ENCODE measurements at regions not wholly inside any gene's neighbourhood (a gene's known extent, or its start where the extent isn't known, plus 50 kb on each side); places are given as distances from the start of the nearest gene placed in this dataset.

- ATAC-seq: no peak
- TF ChIP-seq PPARA (CRISPR knock-in tag; IDR thresholded peaks at IDR 0.05; ENCODE audit: borderline replicate concordance) (no peak), GLIS3 (CRISPR knock-in tag; IDR thresholded peaks at IDR 0.05) (no peak), ZC3H10 (CRISPR knock-in tag; IDR thresholded peaks at IDR 0.05) (no peak), RARB (CRISPR knock-in tag; IDR thresholded peaks at IDR 0.05) (no peak), CSDC2 (CRISPR knock-in tag; IDR thresholded peaks at IDR 0.05) (no peak), SNAI2 (CRISPR knock-in tag; IDR thresholded peaks at IDR 0.05) (no peak), ZFP30 (CRISPR knock-in tag; IDR thresholded peaks at IDR 0.05) (no peak), CREB5 (CRISPR knock-in tag; IDR thresholded peaks at IDR 0.05; ENCODE audit: low read depth) (no peak), POU6F1 (CRISPR knock-in tag; IDR thresholded peaks at IDR 0.05; ENCODE audit: borderline replicate concordance, low read depth) (no peak), BACH2 (CRISPR knock-in tag; IDR thresholded peaks at IDR 0.05; ENCODE audit: borderline replicate concordance) (no peak), PATZ1 (CRISPR knock-in tag; IDR thresholded peaks at IDR 0.05; ENCODE audit: borderline replicate concordance) (no peak), ZNF70 (CRISPR knock-in tag; IDR thresholded peaks at IDR 0.05) (no peak), TCF4 (CRISPR knock-in tag; IDR thresholded peaks at IDR 0.05; ENCODE audit: borderline replicate concordance) (no peak), ZNF8 (CRISPR knock-in tag; IDR thresholded peaks at IDR 0.05) (no peak), OSR1 (CRISPR knock-in tag; IDR thresholded peaks at IDR 0.05) (no peak), ARNTL (CRISPR knock-in tag; IDR thresholded peaks at IDR 0.05; ENCODE audit: borderline replicate concordance, low read depth) (no peak)
Observed at GRCh38 chr7:31439165-31439564, 74.7 kb upstream of the ITPRID1 start.

DNA sequence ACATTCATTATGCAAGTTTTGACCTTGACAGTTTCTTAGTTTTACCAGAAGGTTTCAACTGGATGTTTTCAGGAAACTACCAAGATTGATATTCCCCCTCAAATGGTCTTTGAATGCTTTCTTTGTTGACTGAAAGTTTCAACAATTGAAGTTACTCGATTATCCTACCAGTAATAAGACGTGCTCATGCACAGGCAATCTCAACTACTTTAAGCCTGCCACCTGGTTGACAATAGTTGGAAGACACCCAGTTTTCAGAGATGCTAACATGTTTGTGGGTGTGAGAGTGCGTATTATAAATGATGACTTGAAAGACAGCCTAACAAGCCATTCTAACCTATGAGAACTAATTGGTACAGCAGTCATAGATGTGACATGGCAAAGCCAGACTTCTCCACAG lies 73.4 kb upstream of the ITPRID1 start:
- TF ChIP-seq TOX (CRISPR knock-in tag; IDR thresholded peaks at IDR 0.05; ENCODE audit: borderline replicate concordance) (no peak), GLIS3 (CRISPR knock-in tag; IDR thresholded peaks at IDR 0.05) (no peak), TCF4 (CRISPR knock-in tag; IDR thresholded peaks at IDR 0.05; ENCODE audit: borderline replicate concordance) (no peak), ARNTL (CRISPR knock-in tag; IDR thresholded peaks at IDR 0.05; ENCODE audit: borderline replicate concordance, low read depth) (no peak), BACH2 (CRISPR knock-in tag; IDR thresholded peaks at IDR 0.05; ENCODE audit: borderline replicate concordance) (no peak), CSDC2 (CRISPR knock-in tag; IDR thresholded peaks at IDR 0.05) (no peak), CREB5 (CRISPR knock-in tag; IDR thresholded peaks at IDR 0.05; ENCODE audit: low read depth) (no peak), ZNF8 (CRISPR knock-in tag; IDR thresholded peaks at IDR 0.05) (no peak), SNAI2 (CRISPR knock-in tag; IDR thresholded peaks at IDR 0.05) (no peak), POU6F1 (CRISPR knock-in tag; IDR thresholded peaks at IDR 0.05; ENCODE audit: borderline replicate concordance, low read depth) (no peak), ISL1 (CRISPR knock-in tag; IDR thresholded peaks at IDR 0.05) (no peak), ZC3H10 (CRISPR knock-in tag; IDR thresholded peaks at IDR 0.05) (no peak), OSR1 (CRISPR knock-in tag; IDR thresholded peaks at IDR 0.05) (no peak), ZNF565 (CRISPR knock-in tag; conservative IDR thresholded peaks at IDR 0.05; ENCODE audit: low read depth) (no peak), PATZ1 (CRISPR knock-in tag; IDR thresholded peaks at IDR 0.05; ENCODE audit: borderline replicate concordance) (no peak)
- TF ChIP-seq, protein P1, sequence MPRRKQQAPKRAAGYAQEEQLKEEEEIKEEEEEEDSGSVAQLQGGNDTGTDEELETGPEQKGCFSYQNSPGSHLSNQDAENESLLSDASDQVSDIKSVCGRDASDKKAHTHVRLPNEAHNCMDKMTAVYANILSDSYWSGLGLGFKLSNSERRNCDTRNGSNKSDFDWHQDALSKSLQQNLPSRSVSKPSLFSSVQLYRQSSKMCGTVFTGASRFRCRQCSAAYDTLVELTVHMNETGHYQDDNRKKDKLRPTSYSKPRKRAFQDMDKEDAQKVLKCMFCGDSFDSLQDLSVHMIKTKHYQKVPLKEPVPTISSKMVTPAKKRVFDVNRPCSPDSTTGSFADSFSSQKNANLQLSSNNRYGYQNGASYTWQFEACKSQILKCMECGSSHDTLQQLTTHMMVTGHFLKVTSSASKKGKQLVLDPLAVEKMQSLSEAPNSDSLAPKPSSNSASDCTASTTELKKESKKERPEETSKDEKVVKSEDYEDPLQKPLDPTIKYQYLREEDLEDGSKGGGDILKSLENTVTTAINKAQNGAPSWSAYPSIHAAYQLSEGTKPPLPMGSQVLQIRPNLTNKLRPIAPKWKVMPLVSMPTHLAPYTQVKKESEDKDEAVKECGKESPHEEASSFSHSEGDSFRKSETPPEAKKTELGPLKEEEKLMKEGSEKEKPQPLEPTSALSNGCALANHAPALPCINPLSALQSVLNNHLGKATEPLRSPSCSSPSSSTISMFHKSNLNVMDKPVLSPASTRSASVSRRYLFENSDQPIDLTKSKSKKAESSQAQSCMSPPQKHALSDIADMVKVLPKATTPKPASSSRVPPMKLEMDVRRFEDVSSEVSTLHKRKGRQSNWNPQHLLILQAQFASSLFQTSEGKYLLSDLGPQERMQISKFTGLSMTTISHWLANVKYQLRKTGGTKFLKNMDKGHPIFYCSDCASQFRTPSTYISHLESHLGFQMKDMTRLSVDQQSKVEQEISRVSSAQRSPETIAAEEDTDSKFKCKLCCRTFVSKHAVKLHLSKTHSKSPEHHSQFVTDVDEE (CRISPR knock-in tag; IDR thresholded peaks at IDR 0.05): no peak

More for the DNA sequence above, 73.4 kb upstream of the ITPRID1 start:
- no peak for ATAC-seq

All from SK-N-SH treated with all-trans-retinoic acid at 6 μM for 48 hours (cell line).